K562 (cell line): ENCODE measurements at regions not wholly inside any gene's neighbourhood (a gene's known extent, or its start where the extent isn't known, plus 50 kb on each side); places are given as distances from the start of the nearest gene placed in this dataset.

Experiments used
- ATF1 ChIP-seq, 2 experiments: fragments of 450-650 bp in 1 of 2; IDR thresholded peaks; 2 replicates each; pipeline ENCODE4 v1.6.1; 2016; ENCODE audit warnings: missing compliant biosample characterization in 1 of 2, missing genetic modification characterization in 1 of 2
- ATF3 ChIP-seq, 2 experiments: fragments of 450-650 bp in 1 of 2; sonication (generic) in 1 of 2; formaldehyde crosslinking in 1 of 2; IDR thresholded peaks in 1 of 2; conservative IDR thresholded peaks in 1 of 2; 2 replicates each; pipeline versions ENCODE4 v1.6.1 to v1.8.1; 2016 to 2023; ENCODE audit warnings: mild to moderate bottlenecking in 2 of 2, moderate library complexity in 2 of 2, inconsistent platforms in 1 of 2, missing genetic modification reagents in 1 of 2
- BRD4 ChIP-seq: fragments of 200-600 bp; sonication (generic); IDR thresholded peaks from 2 replicates; pipeline ENCODE4 v1.6.1; 2017; ENCODE audit warnings: inconsistent platforms
- CREB3L1 ChIP-seq: fragments of 450-650 bp; IDR thresholded peaks from 2 replicates; pipeline ENCODE4 v1.6.1; 2014; ENCODE audit warnings: low read depth, mild to moderate bottlenecking, moderate library complexity, borderline replicate concordance
- CTBP1 ChIP-seq: fragments of 450-650 bp; IDR thresholded peaks from 2 replicates; pipeline ENCODE4 v1.6.1; 2016; ENCODE audit warnings: borderline replicate concordance
- EP300 ChIP-seq: IDR thresholded peaks from 2 replicates; pipeline ENCODE4 v1.6.1; 2012; ENCODE audit warnings: low read length, improper control_type of control experiment
- FOXA3 ChIP-seq, 2 experiments: fragments of 450-650 bp in 1 of 2; sonication (generic) in 1 of 2; formaldehyde crosslinking; IDR thresholded peaks in 1 of 2; conservative IDR thresholded peaks in 1 of 2; 2 replicates each; pipeline versions ENCODE4 v1.4.0 to v1.8.0; 2020 to 2022; ENCODE audit warnings: mild to moderate bottlenecking in 2 of 2, missing genetic modification reagents in 1 of 2
- GABPB1 ChIP-seq: sonication (generic); formaldehyde crosslinking; IDR thresholded peaks from 2 replicates; pipeline ENCODE4 v1.8.0; 2022; ENCODE audit warnings: mild to moderate bottlenecking, missing genetic modification reagents
- HSF4 ChIP-seq: fragments of 250-450 bp; sonication (Bioruptor Pico); IDR thresholded peaks from 2 replicates; pipeline ENCODE4 v2.1.2; 2022; ENCODE audit warnings: mild to moderate bottlenecking, moderate library complexity, borderline replicate concordance
- L3MBTL2 ChIP-seq: fragments of 450-650 bp; IDR thresholded peaks from 2 replicates; pipeline ENCODE4 v1.6.1; 2016; ENCODE audit warnings: mild to moderate bottlenecking, moderate library complexity
- NR2C2 ChIP-seq, 2 experiments: fragments of 200-800 bp in 1 of 2; sonication (Bioruptor generic) in 1 of 2; sonication (generic) in 1 of 2; formaldehyde crosslinking in 1 of 2; IDR thresholded peaks; 2 replicates each; pipeline versions ENCODE4 v1.6.1 to v1.8.0; 2016 to 2022; ENCODE audit warnings: mild to moderate bottlenecking in 1 of 2, missing compliant biosample characterization in 1 of 2, missing genetic modification characterization in 1 of 2, missing genetic modification reagents in 1 of 2
- NRF1 ChIP-seq, 2 experiments: fragments of 450-650 bp; IDR thresholded peaks in 1 of 2; conservative IDR thresholded peaks in 1 of 2; 2 replicates each; pipeline ENCODE4 v1.6.1; 2014; ENCODE audit warnings: mild to moderate bottlenecking in 2 of 2
- POLR2H ChIP-seq: IDR thresholded peaks from 2 replicates; pipeline ENCODE4 v1.6.1; 2016; ENCODE audit warnings: missing genetic modification characterization, low read depth, mild to moderate bottlenecking, control low read depth, missing compliant biosample characterization, moderate library complexity
- POLR3A ChIP-seq: IDR thresholded peaks from 2 replicates; pipeline ENCODE4 v1.6.1; 2011; ENCODE audit warnings: borderline replicate concordance, mild to moderate bottlenecking, moderate library complexity; ENCODE audit not compliant: insufficient read length, insufficient read depth; ENCODE audit errors: extremely low read depth
- SMARCA4 ChIP-seq: fragments of 450-650 bp; IDR thresholded peaks from 2 replicates; pipeline ENCODE4 v1.6.1; 2016
- STAT6 ChIP-seq: sonication (generic); formaldehyde crosslinking; IDR thresholded peaks from 2 replicates; pipeline ENCODE4 v1.8.1; 2023; ENCODE audit warnings: mild to moderate bottlenecking, missing genetic modification reagents
- ZBED1 ChIP-seq: IDR thresholded peaks from 2 replicates; pipeline ENCODE4 v1.6.1; 2014
- ZNF589 ChIP-seq: fragments of 200-800 bp; sonication (Bioruptor generic); IDR thresholded peaks from 2 replicates; pipeline ENCODE4 v1.6.1; 2016; ENCODE audit warnings: low read depth, missing genetic modification characterization, missing compliant biosample characterization

GRCh38 chr13:51524312-51524711, 60.0 kb upstream of the WDFY2 start (continued):
- 0 out of 2 replicates have a peak, but pooled peaks have one; percentile 41 for TF ChIP-seq CREB3L1
- 0 out of 4 replicates have a peak, but pooled peaks of 1 of the 2 experiments have one; percentile 32 for TF ChIP-seq NRF1 (conservative IDR thresholded peaks at IDR 0.05 in 1 of 2, IDR thresholded peaks at IDR 0.05 in 1 of 2)
- TF ChIP-seq ATF3 (IDR thresholded peaks at IDR 0.05), result peak; percentile 91
- no peak for TF ChIP-seq ATF3 (CRISPR knock-in tag; conservative IDR thresholded peaks at IDR 0.05)
- TF ChIP-seq ZNF589, result peak; percentile 70
- TF ChIP-seq STAT6, result no peak
- no peak for TF ChIP-seq HSF4 (CRISPR knock-in tag)
- no peak for TF ChIP-seq GABPB1 (CRISPR knock-in tag)
- TF ChIP-seq EP300, result peak; percentile 55; the same call in 1 of the 2 replicates
- TF ChIP-seq NR2C2 (CRISPR knock-in tag; IDR thresholded peaks at IDR 0.05), result no peak
- TF ChIP-seq NR2C2 (tag; IDR thresholded peaks at IDR 0.05), result peak; percentile 58
- TF ChIP-seq FOXA3 (CRISPR knock-in tag; conservative IDR thresholded peaks at IDR 0.05 in 1 of 2, IDR thresholded peaks at IDR 0.05 in 1 of 2), result peak in 1 of 2 experiments; percentile 70; a peak in 2 of 4 replicates
- TF ChIP-seq ATF1 (CRISPR knock-in tag; IDR thresholded peaks at IDR 0.05), result no peak
- 0 out of 2 replicates have a peak, but pooled peaks have one; percentile 29 for TF ChIP-seq ATF1 (tag; IDR thresholded peaks at IDR 0.05)
- no peak for TF ChIP-seq POLR3A
- peak; percentile 39 for TF ChIP-seq L3MBTL2
- TF ChIP-seq CTBP1, result peak; percentile 65
- no peak for TF ChIP-seq ZBED1
- no peak; the same call in 1 of the 2 replicates for TF ChIP-seq BRD4
- TF ChIP-seq SMARCA4, result peak; percentile 59; the same call in 1 of the 2 replicates
- 0 out of 2 replicates have a peak, but pooled peaks have one; percentile 22 for TF ChIP-seq POLR2H (tag)
